Activated T-cell treated with anti-CD3 and anti-CD28 coated beads for 48 hours (primary cell): ENCODE measurements at regions not wholly inside any gene's neighbourhood (a gene's known extent, or its start where the extent isn't known, plus 50 kb on each side); places are given as distances from the start of the nearest gene placed in this dataset.
A peak's percentile ranks its signal among the peaks of the same experiment; 100 is the strongest.

Experiments
- DNase-seq: peaks from one replicate; pipeline ENCODE4 v3.0.0-alpha.2; 2020; ENCODE audit warnings: low read depth

DNA sequence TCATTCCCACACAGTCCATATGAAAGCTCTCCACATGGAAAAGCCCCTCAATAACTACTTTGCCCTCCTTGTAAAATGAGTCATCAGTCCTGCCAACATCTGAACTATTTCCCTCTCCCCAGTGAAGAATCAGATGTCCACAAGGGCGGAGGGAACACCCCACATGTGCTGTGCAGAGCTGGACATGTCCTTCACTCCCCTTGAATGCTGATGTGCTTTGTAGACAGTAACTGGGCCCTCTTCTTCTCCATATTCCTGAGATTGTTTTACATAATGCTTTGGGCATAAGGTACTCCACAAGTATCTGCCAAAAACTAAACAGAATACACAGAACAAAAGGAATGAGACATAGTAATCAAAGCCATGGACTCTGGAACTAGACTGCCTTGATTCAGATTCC is 879.4 kb downstream of the BCL11A start:
- DNase-seq: no peak

- DNase-seq: no peak
Observed at GRCh38 chr2:59665021-59665420, 888.4 kb downstream of the BCL11A start.

DNA sequence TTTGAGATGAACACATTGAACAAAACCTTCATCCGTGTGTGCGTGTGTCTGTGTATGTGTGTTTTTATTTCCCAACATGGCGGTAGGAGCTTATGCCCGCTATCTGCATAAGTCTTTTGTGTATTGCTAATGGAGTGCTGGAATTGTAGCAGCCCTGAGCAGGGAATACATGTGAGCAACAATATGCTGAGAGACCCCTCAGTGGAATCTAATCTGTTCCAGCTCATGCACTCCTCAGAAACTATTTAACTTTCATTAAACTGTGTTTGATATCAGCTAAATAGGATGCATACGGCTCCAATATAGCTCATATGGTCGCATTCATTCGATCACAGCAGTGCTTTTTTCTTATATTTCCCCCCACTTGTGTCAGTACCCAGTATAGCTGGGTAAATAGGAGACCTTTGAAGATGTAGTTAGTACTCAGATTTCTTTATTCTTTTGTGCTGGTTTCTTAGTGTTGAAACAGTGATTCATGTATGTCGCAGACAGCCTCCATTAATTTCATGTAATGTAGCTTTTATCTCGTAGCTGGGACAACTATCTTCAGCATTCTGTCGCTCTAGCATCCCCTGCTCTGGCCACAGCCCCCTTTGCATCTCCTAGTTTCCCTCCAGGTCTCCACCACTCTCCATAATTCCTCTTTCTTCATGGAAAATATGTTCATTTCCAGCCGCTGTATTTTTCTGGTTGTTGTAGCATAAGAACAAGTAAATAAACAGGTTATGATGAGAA is 891.2 kb downstream of the BCL11A start:
- DNase-seq: no peak

GRCh38 chr2:59660262-59660661 is 893.2 kb downstream of the BCL11A start:
- no peak for DNase-seq

DNA sequence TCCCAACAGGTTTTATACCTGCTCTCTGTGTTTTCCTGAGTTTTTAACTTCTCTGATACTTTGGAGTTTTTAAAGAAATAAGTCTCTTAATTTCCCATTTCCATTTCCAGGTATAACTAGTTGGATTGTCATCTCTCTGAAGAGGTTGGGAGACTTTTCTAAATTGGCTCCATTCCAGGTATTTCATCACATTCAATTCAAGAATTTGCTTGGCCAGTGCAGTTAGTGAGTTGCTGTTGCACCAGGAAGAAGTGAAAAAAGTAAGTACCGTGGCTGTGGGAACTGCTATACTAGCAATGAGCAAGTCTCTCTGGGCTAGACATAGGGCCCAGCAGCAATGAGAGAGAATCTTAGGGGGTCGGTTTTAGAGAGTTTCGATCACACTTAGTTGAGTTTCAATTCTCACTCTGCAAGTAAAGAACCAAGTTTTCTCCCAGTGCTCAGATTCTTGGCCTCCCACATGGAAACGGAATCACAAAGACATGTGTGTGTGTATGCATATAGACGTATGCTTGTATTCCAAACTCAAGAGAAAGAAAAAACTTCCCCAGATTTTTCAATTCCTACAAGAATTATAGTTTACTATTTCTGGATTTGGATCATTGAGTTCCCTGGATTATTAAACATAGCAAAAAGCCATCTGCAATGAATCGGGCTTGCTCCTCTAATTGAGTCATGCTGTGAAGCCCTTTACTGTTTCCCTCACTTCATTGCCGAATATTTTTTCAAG is 894.4 kb downstream of the BCL11A start:
- no peak for DNase-seq

DNA sequence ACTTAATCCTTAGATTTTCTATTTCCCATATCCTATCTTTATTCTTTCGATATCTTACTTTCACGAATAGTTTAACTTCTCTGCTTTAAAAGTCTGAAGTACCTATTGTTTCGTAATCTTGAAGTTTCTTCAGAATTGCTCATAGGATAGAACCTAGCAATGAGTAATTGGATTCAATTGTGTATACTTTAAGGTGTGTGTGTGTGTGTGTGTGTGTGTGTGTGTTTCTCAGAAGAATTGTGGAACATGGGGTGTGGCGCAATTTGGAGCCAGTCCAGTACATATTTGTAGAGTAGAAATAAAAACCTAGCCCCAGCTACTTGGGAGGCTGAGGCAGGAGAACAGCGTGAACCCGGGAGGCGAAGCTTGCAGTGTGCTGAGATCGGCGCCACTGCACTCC is 897.6 kb downstream of the BCL11A start:
- DNase-seq: no peak

GRCh38 chr2:59654710-59655109 is 898.7 kb downstream of the BCL11A start:
- no peak for DNase-seq

DNA sequence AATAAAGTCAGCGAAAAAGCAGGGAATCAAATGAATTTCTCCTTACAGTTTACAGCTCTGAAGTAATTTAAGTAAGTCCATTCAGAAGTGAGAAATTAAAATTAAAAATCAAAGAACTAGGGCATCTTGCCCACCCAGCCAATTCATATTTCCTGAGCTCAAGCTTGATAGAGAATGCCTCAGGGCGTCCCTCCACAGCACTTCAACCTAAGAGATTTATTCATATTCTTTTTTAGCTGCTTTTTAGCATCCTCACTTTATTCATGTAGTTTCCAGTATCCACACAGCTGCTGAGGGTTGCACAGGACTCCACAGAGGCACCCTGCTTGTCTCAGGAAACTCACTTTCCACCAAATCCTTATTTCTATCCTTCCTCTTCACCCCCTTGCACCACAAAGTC is 900.3 kb downstream of the BCL11A start:
- no peak for DNase-seq

GRCh38 chr2:59630789-59631188 is 922.7 kb downstream of the BCL11A start:
- no peak for DNase-seq

GRCh38 chr2:59627599-59627998 is 925.9 kb downstream of the BCL11A start:
- DNase-seq: no peak

DNA sequence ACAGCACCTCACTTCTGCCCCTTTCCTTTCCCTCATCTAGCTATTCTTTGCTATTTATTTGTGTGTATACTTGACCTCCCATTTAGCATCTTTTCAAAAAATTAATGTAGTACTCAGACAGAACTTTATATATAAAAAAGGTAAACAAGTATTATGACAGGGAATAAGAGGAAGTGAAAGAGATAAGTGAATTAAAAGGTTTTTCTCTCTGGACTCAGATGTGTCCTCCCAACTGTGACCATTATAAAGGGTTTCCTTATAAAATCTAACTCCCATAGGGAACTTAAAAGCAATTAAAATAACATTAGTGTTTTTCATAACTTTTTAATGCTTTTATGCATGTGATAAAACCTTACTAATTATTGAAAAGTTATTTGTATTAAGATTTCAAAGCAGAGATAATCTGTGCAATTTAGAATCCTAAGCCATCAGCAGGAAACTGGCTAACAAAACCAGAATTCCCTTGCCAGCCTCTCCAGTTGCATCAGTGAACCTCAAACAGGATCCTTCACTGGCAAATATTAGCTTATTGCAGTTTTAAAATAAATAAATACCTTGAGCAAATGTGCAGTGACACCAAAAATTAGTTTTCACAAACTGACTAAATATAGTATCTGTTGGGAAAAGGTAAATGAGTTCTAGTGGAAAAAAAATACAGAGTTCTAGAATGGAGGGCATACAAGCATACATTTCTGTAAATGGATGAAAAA is 930.7 kb downstream of the BCL11A start:
- DNase-seq: no peak

DNA sequence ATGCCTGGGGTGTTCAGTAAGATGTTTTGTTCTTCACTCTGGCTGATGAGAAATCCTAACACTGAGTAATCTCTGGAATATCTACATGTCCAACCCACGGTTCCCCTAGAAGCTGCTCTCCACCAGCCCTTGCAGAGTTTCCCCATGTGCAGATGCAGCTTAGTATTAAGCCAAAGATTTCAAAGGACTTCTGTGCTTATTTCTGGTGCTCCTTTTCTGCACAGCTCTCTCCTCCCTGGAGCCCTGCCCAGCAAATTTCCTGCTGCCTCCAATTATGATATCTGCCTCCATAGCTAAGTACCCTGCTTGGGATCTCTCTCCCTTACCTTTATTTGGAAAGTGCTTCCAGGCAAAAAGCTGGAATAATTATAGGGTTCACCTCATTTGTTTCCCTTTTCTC is 949.3 kb downstream of the BCL11A start:
- DNase-seq: no peak

DNA sequence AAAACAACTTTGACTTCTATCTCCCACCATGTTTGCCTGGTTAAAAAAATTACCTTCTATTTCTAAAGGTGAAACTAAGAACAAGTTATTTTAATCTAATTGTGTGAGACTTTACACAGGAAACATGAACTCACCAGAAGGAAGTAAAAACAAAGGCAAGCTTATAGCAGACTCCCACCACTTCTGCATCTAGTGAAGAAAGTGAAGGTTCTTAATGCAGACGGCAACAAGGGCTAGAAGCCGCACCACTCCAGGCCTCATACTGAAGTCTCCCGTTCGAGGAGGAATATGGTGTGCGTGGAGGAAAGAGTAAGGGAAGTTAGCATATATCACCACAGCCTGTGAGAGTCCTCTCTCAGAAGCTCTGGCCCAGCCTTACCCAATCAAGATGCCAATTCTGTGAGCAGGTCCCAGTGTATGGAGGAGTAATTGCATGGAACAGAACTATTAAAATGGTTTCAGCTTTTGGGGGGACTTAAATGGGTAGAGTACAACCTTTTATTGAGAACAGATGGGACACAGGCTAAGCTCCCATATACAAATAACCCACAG is 958.7 kb downstream of the BCL11A start:
- no peak for DNase-seq

- DNase-seq: no peak
Observed at GRCh38 chr2:59590798-59591197, 962.7 kb downstream of the BCL11A start.

DNA sequence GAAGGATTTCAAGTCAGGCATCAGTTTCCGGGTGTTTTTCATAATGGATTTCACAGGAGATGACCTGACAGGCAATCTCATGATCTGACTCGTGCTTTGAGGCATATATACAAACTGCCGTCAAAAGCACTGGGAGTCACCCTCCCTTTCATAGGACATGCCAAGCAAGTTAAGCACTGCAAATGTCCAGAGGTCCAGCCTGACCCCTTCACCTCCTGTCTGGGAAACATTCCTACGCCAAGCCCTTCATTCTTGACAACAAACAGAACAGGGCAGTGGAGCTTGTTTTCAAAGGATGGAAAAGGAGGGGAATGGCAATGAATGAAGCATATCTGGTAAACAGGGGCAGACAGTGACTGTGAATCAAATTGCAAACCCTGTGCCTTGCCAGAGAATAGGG is 963.6 kb downstream of the BCL11A start:
- DNase-seq: no peak

GRCh38 chr2:59588286-59588685 is 965.2 kb downstream of the BCL11A start:
- no peak for DNase-seq

DNA sequence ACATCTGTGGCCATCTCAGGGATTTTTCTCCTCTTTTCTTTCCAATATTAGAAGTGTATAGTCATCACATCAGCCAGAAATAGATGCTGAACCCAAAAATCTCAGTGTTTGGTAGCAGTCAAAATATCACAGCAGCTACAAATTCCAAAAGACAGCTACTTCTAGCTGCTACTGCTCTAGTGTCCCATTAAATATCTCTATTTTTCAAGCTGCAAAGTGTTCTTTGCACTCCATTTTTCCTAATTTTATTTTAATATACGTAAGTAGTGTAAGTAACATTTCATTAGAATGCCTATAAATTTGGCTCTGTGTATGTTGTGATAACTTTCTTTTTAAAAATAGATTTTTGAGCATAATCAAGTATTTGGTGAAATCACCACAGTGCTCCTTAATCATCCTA is 967.3 kb downstream of the BCL11A start:
- no peak for DNase-seq

DNA sequence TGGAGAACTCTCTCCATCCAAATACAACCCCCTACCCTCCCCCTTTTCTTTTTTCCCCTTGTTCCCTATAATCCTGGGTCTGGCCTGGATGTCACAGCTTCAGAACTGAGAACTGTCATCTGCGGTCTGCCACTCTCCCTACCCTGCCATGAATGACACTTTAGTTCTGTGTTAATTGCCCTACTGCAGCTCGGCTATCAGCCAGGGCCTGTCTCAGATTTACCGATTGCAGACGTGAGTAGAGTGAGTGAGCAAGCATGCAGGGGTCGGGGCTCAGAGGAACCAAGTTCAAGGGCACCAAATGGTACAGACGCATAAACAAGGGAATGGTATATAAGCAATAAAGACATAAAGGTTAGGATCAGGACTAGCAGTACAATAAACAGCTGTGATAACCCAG is 967.8 kb downstream of the BCL11A start:
- DNase-seq: no peak

DNA sequence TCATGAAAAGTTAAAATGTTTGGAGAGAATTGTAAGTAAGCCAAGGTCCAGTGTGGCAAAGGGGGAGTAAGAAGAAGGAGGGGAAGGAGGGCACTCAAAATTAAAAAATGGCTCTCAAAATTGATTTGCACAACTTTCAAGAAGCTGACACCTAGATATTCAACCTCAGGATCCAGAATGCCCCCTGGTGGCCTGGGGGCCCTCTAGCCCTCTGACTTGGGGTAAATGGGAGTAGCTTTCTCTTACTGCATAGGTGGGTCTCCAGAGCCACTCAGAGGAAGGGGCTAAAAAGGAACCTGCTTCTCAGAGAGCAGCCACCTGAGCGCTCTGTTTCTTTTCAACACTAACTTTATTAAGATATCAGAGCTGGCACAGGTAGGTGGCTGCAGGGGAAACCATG is 968.5 kb downstream of the BCL11A start:
- DNase-seq: peak; percentile 1

GRCh38 chr2:59583173-59583765 is 970.2 kb downstream of the BCL11A start:
- DNase-seq: no peak

DNA sequence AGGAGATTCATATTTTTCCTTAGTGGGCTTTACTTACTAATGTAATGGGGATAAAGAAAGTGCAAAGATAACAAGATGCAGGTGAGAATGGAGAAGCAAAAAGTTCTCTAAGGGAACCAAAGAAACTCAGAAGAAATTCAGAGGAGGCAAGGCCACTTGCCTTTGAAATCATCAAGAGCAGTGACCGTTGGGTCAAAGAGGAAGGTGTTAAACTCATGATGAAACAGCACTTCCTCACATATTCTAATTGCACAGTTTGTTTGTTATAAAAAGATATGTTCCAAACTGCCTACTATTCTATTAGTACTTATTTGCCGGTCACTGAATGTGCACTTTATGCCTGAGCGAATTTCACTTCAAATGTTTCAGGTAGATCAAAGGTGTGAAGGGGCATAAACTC is 975.1 kb downstream of the BCL11A start:
- no peak for DNase-seq

GRCh38 chr2:59575191-59575590 is 978.3 kb downstream of the BCL11A start:
- DNase-seq: no peak

DNA sequence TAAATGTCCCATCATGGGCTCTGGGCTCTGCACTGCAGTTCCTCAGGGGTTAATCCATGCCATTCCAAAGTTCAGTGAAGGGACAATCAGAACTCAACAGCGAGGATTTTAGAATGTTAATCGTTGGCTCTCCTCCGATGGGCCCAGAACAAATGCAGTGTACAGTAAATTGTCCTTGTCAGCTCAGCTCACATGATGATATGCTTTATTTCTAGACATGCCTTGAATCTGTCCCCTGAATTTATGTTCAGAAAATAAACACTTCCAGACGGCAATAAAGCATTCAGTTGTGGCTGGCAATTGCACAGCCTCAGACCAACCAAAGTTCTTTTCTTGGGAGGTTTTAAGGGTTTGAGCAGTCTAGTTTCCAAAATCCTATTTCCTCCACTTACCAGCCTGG is 981.2 kb downstream of the BCL11A start:
- DNase-seq: no peak
